ENCODE measurements at regions not wholly inside any gene's neighbourhood (a gene's known extent, or its start where the extent isn't known, plus 50 kb on each side); places are given as distances from the start of the nearest gene placed in this dataset.

- POLR2A ChIA-PET: no interaction called here
- no TSS peak for BruUV-seq (replicated peaks)
- H3K9me3 ChIP-seq (ENCODE audit: control insufficient read depth, insufficient read depth, low read depth, low read length): no peaks in the 10 kb centered on the region
- intact Hi-C loops (cut with micrococcal nuclease; ENCODE audit: unreplicated experiment) (no loop called here), in situ Hi-C loops (cut with HindIII; ENCODE audit: low pct_unique_long_range_greater_than_20kb, low sequenced_read_pairs) (no loop called here)
- no peaks in the 10 kb centered on the region for H3K36me3 ChIP-seq (ENCODE audit: control insufficient read depth, insufficient read depth, low read length)
- no peak for TF ChIP-seq POLR2AphosphoS5 (IDR thresholded peaks at IDR 0.05; ENCODE audit: low read depth, low read length)
- TF ChIP-seq TCF7L2 (IDR thresholded peaks at IDR 0.05; ENCODE audit: low read depth, low read length): no peak
- no peak for TF ChIP-seq CTCF (IDR thresholded peaks at IDR 0.05)
- no peak for TF ChIP-seq SIN3A (IDR thresholded peaks at IDR 0.05; ENCODE audit: borderline replicate concordance, insufficient read depth, low read depth, low read length)
- no peak for TF ChIP-seq REST (IDR thresholded peaks at IDR 0.05; ENCODE audit: insufficient read depth in 1 of 2, low read depth in 2 of 2, low read length in 1 of 2)
- H3K4me3 ChIP-seq (ENCODE audit: low read depth in 2 of 2, low read length in 2 of 2): no peak overlapping the region
- no peaks in the 10 kb centered on the region for H3K27me3 ChIP-seq (ENCODE audit: control insufficient read depth, insufficient read depth, low read length)
- DNase-seq (ENCODE audit: low read depth, low spot score) (no peak), ATAC-seq (no peak)
- CTCF ChIA-PET: no interaction called here
- no peak overlapping the region for H3K27ac ChIP-seq (ENCODE audit: low read length)
- H3K4me1 ChIP-seq (ENCODE audit: control insufficient read depth, insufficient read depth, low read length): no peaks in the 10 kb centered on the region
Observed at GRCh38 chr2:200235533-200235932, 71.0 kb upstream of the SPATS2L start.

- DNase-seq (ENCODE audit: low read depth, low spot score) (no peak), ATAC-seq (0 out of 2 replicates have a peak, but pooled peaks have one; percentile 30)
- Histone ChIP-seq H3K4me1 (ENCODE audit: control insufficient read depth, insufficient read depth, low read length) (no peaks in the 10 kb centered on the region), H3K27ac (ENCODE audit: low read length) (no peak overlapping the region), H3K27me3 (ENCODE audit: control insufficient read depth, insufficient read depth, low read length) (no peaks in the 10 kb centered on the region), H3K9me3 (ENCODE audit: control insufficient read depth, insufficient read depth, low read depth, low read length) (no peaks in the 10 kb centered on the region), H3K36me3 (ENCODE audit: control insufficient read depth, insufficient read depth, low read length) (no peaks in the 10 kb centered on the region), H3K4me3 (ENCODE audit: low read depth in 2 of 2, low read length in 2 of 2) (no peak overlapping the region)
- BruUV-seq (replicated peaks): no TSS peak
- intact Hi-C loops (cut with micrococcal nuclease; ENCODE audit: unreplicated experiment): no loop called here
- ChIA-PET POLR2A (interaction anchor here (0.8 kb wide), 1 partner anchor 23 kb away, joined by 5 read pairs; no protein-coding TSS in a partner anchor), CTCF (interaction anchor here (0.6 kb wide), 1 partner anchor 294 kb away, joined by 3 read pairs; no protein-coding TSS in a partner anchor)
- TF ChIP-seq TCF7L2 (IDR thresholded peaks at IDR 0.05; ENCODE audit: low read depth, low read length) (no peak), CTCF (IDR thresholded peaks at IDR 0.05) (no peak), POLR2AphosphoS5 (IDR thresholded peaks at IDR 0.05; ENCODE audit: low read depth, low read length) (no peak), REST (IDR thresholded peaks at IDR 0.05; ENCODE audit: insufficient read depth in 1 of 2, low read depth in 2 of 2, low read length in 1 of 2) (no peak), SIN3A (IDR thresholded peaks at IDR 0.05; ENCODE audit: borderline replicate concordance, insufficient read depth, low read depth, low read length) (no peak)
- in situ Hi-C loops (cut with HindIII; ENCODE audit: low pct_unique_long_range_greater_than_20kb, low sequenced_read_pairs): no loop called here
Observed at GRCh38 chr2:200239216-200239615, 67.3 kb upstream of the SPATS2L start.
